ENCODE measurements at regions not wholly inside any gene's neighbourhood (a gene's known extent, or its start where the extent isn't known, plus 50 kb on each side); places are given as distances from the start of the nearest gene placed in this dataset.

DNA sequence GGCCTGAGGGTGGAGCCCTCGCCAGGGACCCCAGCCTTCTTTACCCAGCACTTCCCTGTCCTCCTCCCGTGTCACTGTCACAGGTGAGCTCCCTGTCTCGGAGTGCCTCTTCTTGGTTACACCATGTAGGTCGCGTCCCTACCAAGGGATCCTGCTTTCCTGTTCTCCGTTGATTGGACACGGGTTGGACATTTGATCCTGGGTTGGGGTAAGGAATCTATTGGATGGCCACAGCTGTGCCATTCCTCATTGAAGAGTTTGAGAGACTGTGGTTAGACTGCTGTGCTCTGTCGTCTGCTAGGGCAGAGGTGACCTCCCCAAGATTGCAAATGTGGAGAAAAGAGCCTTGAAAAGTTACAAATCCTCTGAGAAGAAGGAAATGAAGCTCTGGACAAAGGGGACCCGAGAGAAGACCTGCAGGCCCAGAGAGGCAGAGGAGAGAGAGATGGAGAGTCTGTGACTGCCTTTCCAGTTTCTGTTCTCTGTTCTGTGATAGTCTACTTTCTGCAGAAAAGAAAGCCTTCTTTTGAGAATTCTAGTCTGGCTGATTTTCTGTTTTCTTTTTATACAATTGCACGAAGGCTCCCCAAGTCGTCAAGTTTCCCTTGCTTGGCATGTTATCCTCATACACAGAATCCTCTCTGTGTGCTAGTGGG is 325.7 kb upstream of the RGMA start:
- TF ChIP-seq CBX8 (IDR thresholded peaks at IDR 0.05; ENCODE audit: borderline replicate concordance, low read depth, low read length), result no peak
- TF ChIP-seq, protein P1, sequence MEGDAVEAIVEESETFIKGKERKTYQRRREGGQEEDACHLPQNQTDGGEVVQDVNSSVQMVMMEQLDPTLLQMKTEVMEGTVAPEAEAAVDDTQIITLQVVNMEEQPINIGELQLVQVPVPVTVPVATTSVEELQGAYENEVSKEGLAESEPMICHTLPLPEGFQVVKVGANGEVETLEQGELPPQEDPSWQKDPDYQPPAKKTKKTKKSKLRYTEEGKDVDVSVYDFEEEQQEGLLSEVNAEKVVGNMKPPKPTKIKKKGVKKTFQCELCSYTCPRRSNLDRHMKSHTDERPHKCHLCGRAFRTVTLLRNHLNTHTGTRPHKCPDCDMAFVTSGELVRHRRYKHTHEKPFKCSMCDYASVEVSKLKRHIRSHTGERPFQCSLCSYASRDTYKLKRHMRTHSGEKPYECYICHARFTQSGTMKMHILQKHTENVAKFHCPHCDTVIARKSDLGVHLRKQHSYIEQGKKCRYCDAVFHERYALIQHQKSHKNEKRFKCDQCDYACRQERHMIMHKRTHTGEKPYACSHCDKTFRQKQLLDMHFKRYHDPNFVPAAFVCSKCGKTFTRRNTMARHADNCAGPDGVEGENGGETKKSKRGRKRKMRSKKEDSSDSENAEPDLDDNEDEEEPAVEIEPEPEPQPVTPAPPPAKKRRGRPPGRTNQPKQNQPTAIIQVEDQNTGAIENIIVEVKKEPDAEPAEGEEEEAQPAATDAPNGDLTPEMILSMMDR (IDR thresholded peaks at IDR 0.05; ENCODE audit: control extremely low read depth in 1 of 3, insufficient read depth in 1 of 3, low read depth in 1 of 3, low read length in 3 of 3), result no peak
- no peak for TF ChIP-seq CBX5 (IDR thresholded peaks at IDR 0.05; ENCODE audit: low read depth, low read length)
- no peak for TF ChIP-seq POLR2AphosphoS5 (IDR thresholded peaks at IDR 0.05; ENCODE audit: low read depth, low read length)
- no peak for TF ChIP-seq KDM1A (IDR thresholded peaks at IDR 0.05; ENCODE audit: borderline replicate concordance, low read length)
- TF ChIP-seq KDM5A (IDR thresholded peaks at IDR 0.05; ENCODE audit: low read length), result no peak
- TF ChIP-seq JUND (IDR thresholded peaks at IDR 0.05; ENCODE audit: low read length), result no peak
- TF ChIP-seq SP2 (IDR thresholded peaks at IDR 0.05; ENCODE audit: low read length), result no peak
- TF ChIP-seq, protein P2, sequence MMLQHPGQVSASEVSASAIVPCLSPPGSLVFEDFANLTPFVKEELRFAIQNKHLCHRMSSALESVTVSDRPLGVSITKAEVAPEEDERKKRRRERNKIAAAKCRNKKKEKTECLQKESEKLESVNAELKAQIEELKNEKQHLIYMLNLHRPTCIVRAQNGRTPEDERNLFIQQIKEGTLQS (IDR thresholded peaks at IDR 0.05; ENCODE audit: insufficient read depth, low read depth, low read length), result no peak
- no peak for TF ChIP-seq EGR1 (IDR thresholded peaks at IDR 0.05; ENCODE audit: borderline replicate concordance, low read depth, low read length)
- no peak for TF ChIP-seq TAF1 (IDR thresholded peaks at IDR 0.05; ENCODE audit: low read depth, low read length)
- no peak for TF ChIP-seq RAD21 (IDR thresholded peaks at IDR 0.05 in 1 of 2, conservative IDR thresholded peaks at IDR 0.05 in 1 of 2; ENCODE audit: low read depth in 2 of 2, low read length in 2 of 2)

Measured in H1 (cell line).